ENCODE measurements at regions not wholly inside any gene's neighbourhood (a gene's known extent, or its start where the extent isn't known, plus 50 kb on each side); places are given as distances from the start of the nearest gene placed in this dataset.

- no peak for DNase-seq
Measured at GRCh38 chr18:47316924-47317323, 65.5 kb upstream of the SKOR2 start.

- DNase-seq = no peak
Measured at GRCh38 chr18:47313901-47314300, 62.4 kb upstream of the SKOR2 start.

GRCh38 chr18:47311585-47311984 is 60.1 kb upstream of the SKOR2 start:
- no peak for DNase-seq
